ENCODE measurements at regions not wholly inside any gene's neighbourhood (a gene's known extent, or its start where the extent isn't known, plus 50 kb on each side); places are given as distances from the start of the nearest gene placed in this dataset.

DNA sequence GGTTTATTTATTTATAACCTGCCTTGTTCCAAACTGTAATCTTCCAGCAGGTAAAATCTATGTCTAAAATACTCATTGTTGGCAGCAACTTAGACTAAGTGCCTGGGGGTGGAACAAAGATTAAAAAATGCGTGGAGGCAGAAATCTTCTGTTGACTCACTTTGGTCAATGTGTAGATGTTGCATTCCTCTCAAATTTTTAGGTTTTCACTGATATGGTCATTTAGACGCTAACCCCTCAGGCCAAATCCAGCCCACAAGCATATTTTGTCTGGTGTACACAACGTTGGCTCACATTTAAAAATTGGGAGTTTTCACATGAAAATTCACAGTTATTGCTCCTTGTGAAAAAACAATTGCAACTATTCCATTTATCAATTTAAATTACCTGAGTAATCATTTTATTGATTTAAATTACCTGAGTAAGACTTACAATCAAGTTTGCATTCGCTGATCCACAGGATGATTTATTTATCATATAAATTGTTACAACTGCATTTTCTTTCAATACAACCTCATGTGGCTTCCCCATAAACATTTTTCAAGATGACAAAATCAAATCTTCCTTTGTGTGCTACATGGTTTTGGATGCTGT, 564.2 kb downstream of the TSN start:
- Mint-ChIP-seq H3K9me3 (ENCODE audit: insufficient read depth) (peaks cover 2% of the 10 kb centered on the region), H3K4me1 (no peaks in the 10 kb centered on the region), H3K27me3 (no peaks in the 10 kb centered on the region), H3K27ac (no peak overlapping the region), H3K4me3 (no peak overlapping the region)
- Histone ChIP-seq H4K20me1 (ENCODE audit: control insufficient read depth, insufficient read depth, low read length, poor library complexity, severe bottlenecking) (no peaks in the 10 kb centered on the region), H3K36me3 (replicated peaks in 1 of 2; ENCODE audit: control extremely low read depth in 1 of 2, control insufficient read depth in 1 of 2, extremely low read depth in 1 of 2, insufficient read depth in 2 of 2, low read length in 1 of 2) (no peaks in the 10 kb centered on the region), H3K9ac (ENCODE audit: low read length) (no peak overlapping the region), H3K4me1 (ENCODE audit: control insufficient read depth in 2 of 2, insufficient read depth in 2 of 2, low read length in 2 of 2) (no peaks in the 10 kb centered on the region), H3K4me3 (ENCODE audit: control extremely low read depth in 1 of 5, extremely low read depth in 1 of 5, insufficient read depth in 1 of 5, low read depth in 2 of 5, low read length in 4 of 5) (no peak overlapping the region), H3K9me3 (ENCODE audit: control extremely low read depth in 1 of 3, control insufficient read depth in 2 of 3, insufficient read depth in 1 of 3, low read length in 2 of 3) (peaks cover 0 to 3% (median 0%) of the 10 kb centered on the region in 3 donors), H2AFZ (ENCODE audit: insufficient read depth, low read depth, low read length, poor library complexity, severe bottlenecking) (no peak overlapping the region), H3K4me2 (replicated peaks; ENCODE audit: low read depth, low read length, poor library complexity, severe bottlenecking) (no peak overlapping the region), H3K27ac (ENCODE audit: low read length in 2 of 2) (no peak overlapping the region), H3K27me3 (replicated peaks in 1 of 4; ENCODE audit: control extremely low read depth in 1 of 4, control insufficient read depth in 3 of 4, insufficient read depth in 4 of 4, low read length in 3 of 4) (no peaks in the 10 kb centered on the region), H3K79me2 (ENCODE audit: control insufficient read depth, insufficient read depth, low read length) (no peaks in the 10 kb centered on the region)
- no peak for DNase-seq
- ATAC-seq (ENCODE audit: low read depth): no peak
- intact Hi-C loops (cut with micrococcal nuclease): no loop called here
- CTCF ChIA-PET: no interaction called here
- POLR2A ChIA-PET: no interaction called here
- WGBS (ENCODE audit: insufficient coverage): 67% methylated on average over 2 of the region's 4 CpGs
- TF ChIP-seq EZH2 (IDR thresholded peaks at IDR 0.05; ENCODE audit: borderline replicate concordance, insufficient read depth, low read depth, low read length, poor library complexity, severe bottlenecking): no peak
- TF ChIP-seq, protein P1, sequence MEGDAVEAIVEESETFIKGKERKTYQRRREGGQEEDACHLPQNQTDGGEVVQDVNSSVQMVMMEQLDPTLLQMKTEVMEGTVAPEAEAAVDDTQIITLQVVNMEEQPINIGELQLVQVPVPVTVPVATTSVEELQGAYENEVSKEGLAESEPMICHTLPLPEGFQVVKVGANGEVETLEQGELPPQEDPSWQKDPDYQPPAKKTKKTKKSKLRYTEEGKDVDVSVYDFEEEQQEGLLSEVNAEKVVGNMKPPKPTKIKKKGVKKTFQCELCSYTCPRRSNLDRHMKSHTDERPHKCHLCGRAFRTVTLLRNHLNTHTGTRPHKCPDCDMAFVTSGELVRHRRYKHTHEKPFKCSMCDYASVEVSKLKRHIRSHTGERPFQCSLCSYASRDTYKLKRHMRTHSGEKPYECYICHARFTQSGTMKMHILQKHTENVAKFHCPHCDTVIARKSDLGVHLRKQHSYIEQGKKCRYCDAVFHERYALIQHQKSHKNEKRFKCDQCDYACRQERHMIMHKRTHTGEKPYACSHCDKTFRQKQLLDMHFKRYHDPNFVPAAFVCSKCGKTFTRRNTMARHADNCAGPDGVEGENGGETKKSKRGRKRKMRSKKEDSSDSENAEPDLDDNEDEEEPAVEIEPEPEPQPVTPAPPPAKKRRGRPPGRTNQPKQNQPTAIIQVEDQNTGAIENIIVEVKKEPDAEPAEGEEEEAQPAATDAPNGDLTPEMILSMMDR (IDR thresholded peaks at IDR 0.05): no peak

DNA sequence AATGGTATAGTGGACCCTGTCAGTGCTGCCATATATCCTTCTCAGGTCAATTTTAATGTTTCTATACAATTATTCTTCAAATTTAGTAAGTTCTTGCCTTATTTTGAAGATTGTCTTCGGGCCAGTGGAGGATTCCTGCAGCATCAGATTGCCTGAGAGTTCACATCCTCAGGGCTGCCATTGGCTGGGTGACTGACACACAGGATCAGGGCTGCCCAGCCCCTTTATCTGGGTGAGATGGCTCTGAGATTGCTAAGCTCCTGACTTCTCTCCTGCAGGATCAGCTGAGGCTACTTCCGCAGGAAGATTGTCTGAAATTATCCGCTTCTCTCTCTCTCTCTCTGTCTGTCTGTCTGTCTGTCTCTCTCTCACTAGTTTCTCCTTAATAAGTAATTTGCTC, 567.4 kb downstream of the TSN start:
- Histone ChIP-seq H3K36me3 (replicated peaks in 1 of 2; ENCODE audit: control extremely low read depth in 1 of 2, control insufficient read depth in 1 of 2, extremely low read depth in 1 of 2, insufficient read depth in 2 of 2, low read length in 1 of 2) (no peaks in the 10 kb centered on the region), H3K79me2 (ENCODE audit: control insufficient read depth, insufficient read depth, low read length) (no peaks in the 10 kb centered on the region), H3K4me2 (replicated peaks; ENCODE audit: low read depth, low read length, poor library complexity, severe bottlenecking) (no peak overlapping the region), H3K27ac (ENCODE audit: low read length in 2 of 2) (no peak overlapping the region), H4K20me1 (ENCODE audit: control insufficient read depth, insufficient read depth, low read length, poor library complexity, severe bottlenecking) (no peaks in the 10 kb centered on the region), H3K27me3 (replicated peaks in 1 of 4; ENCODE audit: control extremely low read depth in 1 of 4, control insufficient read depth in 3 of 4, insufficient read depth in 4 of 4, low read length in 3 of 4) (no peaks in the 10 kb centered on the region), H3K9me3 (ENCODE audit: control extremely low read depth in 1 of 3, control insufficient read depth in 2 of 3, insufficient read depth in 1 of 3, low read length in 2 of 3) (peaks cover 0 to 3% (median 0%) of the 10 kb centered on the region in 3 donors), H3K4me3 (ENCODE audit: control extremely low read depth in 1 of 5, extremely low read depth in 1 of 5, insufficient read depth in 1 of 5, low read depth in 2 of 5, low read length in 4 of 5) (no peak overlapping the region), H2AFZ (ENCODE audit: insufficient read depth, low read depth, low read length, poor library complexity, severe bottlenecking) (no peak overlapping the region), H3K4me1 (ENCODE audit: control insufficient read depth in 2 of 2, insufficient read depth in 2 of 2, low read length in 2 of 2) (no peaks in the 10 kb centered on the region), H3K9ac (ENCODE audit: low read length) (no peak overlapping the region)
- ATAC-seq (ENCODE audit: low read depth) (no peak), DNase-seq (no peak)
- H3K27me3 Mint-ChIP-seq: no peaks in the 10 kb centered on the region
- TF ChIP-seq EZH2 (IDR thresholded peaks at IDR 0.05; ENCODE audit: borderline replicate concordance, insufficient read depth, low read depth, low read length, poor library complexity, severe bottlenecking): no peak
- TF ChIP-seq, protein P1 (IDR thresholded peaks at IDR 0.05): no peak
- no peak overlapping the region for H3K4me3 Mint-ChIP-seq
- intact Hi-C loops (cut with micrococcal nuclease): no loop called here
- ChIA-PET CTCF (no interaction called here), POLR2A (no interaction called here)
- H3K27ac Mint-ChIP-seq: no peak overlapping the region
- WGBS (ENCODE audit: insufficient coverage): 93% methylated on average over 3 of the region's 3 CpGs
- peaks cover 2% of the 10 kb centered on the region for H3K9me3 Mint-ChIP-seq (ENCODE audit: insufficient read depth)
- H3K4me1 Mint-ChIP-seq: no peaks in the 10 kb centered on the region
